IMR-90 (cell line): ENCODE measurements at regions not wholly inside any gene's neighbourhood (a gene's known extent, or its start where the extent isn't known, plus 50 kb on each side); places are given as distances from the start of the nearest gene placed in this dataset.

ENCODE experiments used
- ATAC-seq: fragments of 200-7000 bp; cut with Tn5 transposase; 2 replicates; pipeline ENCODE4 v1.9.1; 2020; ENCODE audit warnings: low read depth, mild to moderate bottlenecking, moderate library complexity
- BruUV-seq: library from RNA; stranded (reverse); fragments of 400-500 nt; replicated peaks from 2 replicates; lab custom pipeline; 2021; lab: Mats Ljungman, UMichigan
- CTCF ChIA-PET: fragments of 300-600 bp; formaldehyde crosslinking; extraction: SDS; loops from one replicate; lab custom pipeline; 2021; ENCODE audit warnings: antibody characterized with exemption; lab: Yijun Ruan, JAX
- POLR2A ChIA-PET: fragments of 300-600 bp; sonication (Branson Sonifier 250); formaldehyde crosslinking; loops from one replicate; lab custom pipeline; 2022; ENCODE audit warnings: antibody characterized with exemption; ENCODE audit not compliant: unreplicated experiment; lab: Charles Lee
- DNase-seq: peaks from one replicate; pipeline ENCODE4 v3.0.0; 2013
- H2AFZ ChIP-seq: replicated peaks from 2 replicates; pipeline ENCODE3; 2013; ENCODE audit warnings: low read length, mild to moderate bottlenecking; ENCODE audit not compliant: poor library complexity
- H2AK5ac ChIP-seq: 2 replicates; pipeline ENCODE4 v1.6.1; 2013; ENCODE audit warnings: low read depth, low read length, inconsistent platforms
- H2AK9ac ChIP-seq: replicated peaks from 2 replicates; pipeline ENCODE3; 2013; ENCODE audit warnings: mild to moderate bottlenecking, low read depth, low read length, moderate library complexity; ENCODE audit not compliant: poor library complexity
- H2BK120ac ChIP-seq: 2 replicates; pipeline ENCODE4 v1.6.1; 2013; ENCODE audit warnings: low read depth, low read length, inconsistent platforms
- H2BK15ac ChIP-seq: 3 replicates; pipeline ENCODE4 v1.6.1; 2013; ENCODE audit warnings: low read depth, low read length, inconsistent platforms
- H2BK20ac ChIP-seq: 2 replicates; pipeline ENCODE4 v1.6.1; 2013; ENCODE audit warnings: low read depth, mild to moderate bottlenecking, inconsistent platforms, low read length, moderate library complexity
- H2BK5ac ChIP-seq: 2 replicates; pipeline ENCODE4 v1.6.1; 2013; ENCODE audit warnings: mild to moderate bottlenecking, low read depth, low read length, inconsistent platforms; ENCODE audit not compliant: poor library complexity, severe bottlenecking
- H3K14ac ChIP-seq: replicated peaks from 2 replicates; pipeline ENCODE4 v1.6.1; 2013; ENCODE audit warnings: low read depth, low read length, inconsistent platforms
- H3K18ac ChIP-seq: 2 replicates; pipeline ENCODE4 v1.6.1; 2013; ENCODE audit warnings: low read depth, low read length, control low read depth
- H3K23ac ChIP-seq: 2 replicates; pipeline ENCODE4 v1.6.1; 2013; ENCODE audit warnings: low read depth, low read length, inconsistent platforms
- H3K27ac ChIP-seq: 2 replicates; pipeline ENCODE4 v1.5.1; 2013; ENCODE audit warnings: mild to moderate bottlenecking, control low read depth, low read length; ENCODE audit not compliant: insufficient read depth
- H3K27me3 ChIP-seq: 2 replicates; pipeline ENCODE4 v1.6.1; 2013; ENCODE audit warnings: low read length; ENCODE audit not compliant: control insufficient read depth, insufficient read depth
- H3K36me3 ChIP-seq: 2 replicates; pipeline ENCODE4 v1.6.1; 2013; ENCODE audit warnings: low read length, mixed read lengths; ENCODE audit not compliant: control insufficient read depth, insufficient read depth
- H3K4ac ChIP-seq: 2 replicates; pipeline ENCODE4 v1.6.1; 2013; ENCODE audit warnings: low read depth, low read length, inconsistent platforms
- H3K4me1 ChIP-seq: 2 replicates; pipeline ENCODE4 v1.6.1; 2013; ENCODE audit warnings: low read length, mixed read lengths; ENCODE audit not compliant: control insufficient read depth, insufficient read depth
- H3K4me2 ChIP-seq: 2 replicates; pipeline ENCODE4 v1.6.1; 2013; ENCODE audit warnings: low read depth, mild to moderate bottlenecking, control low read depth, low read length, moderate library complexity
- H3K4me3 ChIP-seq: 2 replicates; pipeline ENCODE4 v1.5.1; 2013; ENCODE audit warnings: low read depth, mild to moderate bottlenecking, control low read depth, low read length, moderate library complexity; ENCODE audit not compliant: insufficient read depth
- H3K56ac ChIP-seq: 2 replicates; pipeline ENCODE4 v1.6.1; 2013; ENCODE audit warnings: low read length, inconsistent platforms; ENCODE audit not compliant: insufficient read depth; ENCODE audit errors: extremely low read depth
- H3K79me1 ChIP-seq, 2 experiments: 2 replicates each; pipeline ENCODE4 v1.6.1; 2013; ENCODE audit warnings: low read length in 2 of 2, inconsistent platforms in 1 of 2, low read depth in 1 of 2
- H3K9ac ChIP-seq: 2 replicates; pipeline ENCODE4 v1.6.1; 2013; ENCODE audit warnings: low read depth, low read length, control low read depth
- H3K9me1 ChIP-seq: 2 replicates; pipeline ENCODE4 v1.6.1; 2013; ENCODE audit warnings: low read length, inconsistent platforms; ENCODE audit not compliant: insufficient read depth
- H3K9me3 ChIP-seq: 2 replicates; pipeline ENCODE4 v1.6.1; 2013; ENCODE audit warnings: low read length; ENCODE audit not compliant: control insufficient read depth, insufficient read depth
- H4K20me1 ChIP-seq: 2 replicates; pipeline ENCODE4 v1.6.1; 2013; ENCODE audit warnings: low read length, inconsistent platforms; ENCODE audit not compliant: insufficient read depth
- H4K5ac ChIP-seq: 2 replicates; pipeline ENCODE4 v1.6.1; 2013; ENCODE audit warnings: mild to moderate bottlenecking, low read depth, low read length, control low read depth
- H4K8ac ChIP-seq, 2 experiments: 2 replicates each; pipeline ENCODE4 v1.6.1; 2013; ENCODE audit warnings: low read depth in 2 of 2, low read length in 2 of 2, control low read depth in 1 of 2, inconsistent platforms in 1 of 2
- H4K91ac ChIP-seq: 2 replicates; pipeline ENCODE4 v1.6.1; 2013; ENCODE audit warnings: low read depth, low read length, inconsistent platforms; ENCODE audit not compliant: insufficient read depth
- BHLHE40 ChIP-seq: fragments of 150-350 bp; IDR thresholded peaks from 2 replicates; pipeline ENCODE4 v1.6.1; 2016; ENCODE audit warnings: mild to moderate bottlenecking, low read depth, low read length
- CEBPB ChIP-seq: IDR thresholded peaks from 2 replicates; pipeline ENCODE4 v1.6.1; 2012; ENCODE audit warnings: low read depth, low read length, improper control_type of control experiment
- CHD1 ChIP-seq: IDR thresholded peaks from 2 replicates; pipeline ENCODE4 v1.6.1; 2012; ENCODE audit warnings: low read depth, low read length, improper control_type of control experiment
- CTCF ChIP-seq: conservative IDR thresholded peaks from 2 replicates; pipeline ENCODE4 v1.5.1; 2012; ENCODE audit warnings: mild to moderate bottlenecking, low read depth, low read length, improper control_type of control experiment
- ELK1 ChIP-seq: fragments of 150-350 bp; IDR thresholded peaks from 2 replicates; pipeline ENCODE4 v1.6.1; 2016; ENCODE audit warnings: low read depth, mild to moderate bottlenecking, low read length, moderate library complexity, borderline replicate concordance
- FOS ChIP-seq: fragments of 150-350 bp; IDR thresholded peaks from 2 replicates; pipeline ENCODE4 v1.6.1; 2016; ENCODE audit warnings: low read depth, low read length
- MAFK ChIP-seq: IDR thresholded peaks from 2 replicates; pipeline ENCODE4 v1.6.1; 2012; ENCODE audit warnings: low read depth, low read length, improper control_type of control experiment
- MAZ ChIP-seq: IDR thresholded peaks from 2 replicates; pipeline ENCODE4 v1.6.1; 2012; ENCODE audit warnings: low read depth, mild to moderate bottlenecking, low read length, improper control_type of control experiment, moderate library complexity, borderline replicate concordance
- MXI1 ChIP-seq: IDR thresholded peaks from 2 replicates; pipeline ENCODE4 v1.6.1; 2012; ENCODE audit warnings: low read depth, mild to moderate bottlenecking, low read length, moderate library complexity, borderline replicate concordance
- NFE2L2 ChIP-seq: fragments of 150-350 bp; IDR thresholded peaks from 2 replicates; pipeline ENCODE4 v1.6.1; 2016; ENCODE audit warnings: low read depth, mild to moderate bottlenecking, low read length
- POLR2A ChIP-seq: IDR thresholded peaks from 2 replicates; pipeline ENCODE4 v1.6.1; 2012; ENCODE audit warnings: mild to moderate bottlenecking, low read depth, low read length
- RAD21 ChIP-seq: IDR thresholded peaks from 2 replicates; pipeline ENCODE4 v1.6.1; 2012; ENCODE audit warnings: low read length, improper control_type of control experiment
- RCOR1 ChIP-seq: IDR thresholded peaks from 2 replicates; pipeline ENCODE4 v1.6.1; 2012; ENCODE audit warnings: mild to moderate bottlenecking, low read length, improper control_type of control experiment; ENCODE audit not compliant: insufficient replicate concordance
- RFX5 ChIP-seq: IDR thresholded peaks from 2 replicates; pipeline ENCODE4 v1.8.0; 2012; ENCODE audit warnings: low read depth, mild to moderate bottlenecking, low read length, moderate library complexity
- SMC3 ChIP-seq: fragments of 150-350 bp; IDR thresholded peaks from 2 replicates; pipeline ENCODE4 v1.6.1; 2016; ENCODE audit warnings: low read depth, mild to moderate bottlenecking, antibody characterized with exemption, low read length, moderate library complexity
- USF2 ChIP-seq: fragments of 150-350 bp; IDR thresholded peaks from 2 replicates; pipeline ENCODE4 v1.6.1; 2017; ENCODE audit warnings: mild to moderate bottlenecking, antibody characterized with exemption, low read length, low read depth
- WGBS, 2 experiments: methylation state at CpG; one replicate each; pipeline versions ENCODE4 v1.1.5 to v1.1.7; 2013; ENCODE audit warnings: missing lambda C conversion rate in 2 of 2; ENCODE audit not compliant: insufficient read length in 1 of 2; ENCODE audit errors: extremely low coverage in 2 of 2; 5-methylcytosine and 5-hydroxymethylcytosine counted together
- dilution Hi-C: fragments of 300-500 bp; cut with HindIII; formaldehyde crosslinking; loops from one replicate; pipeline ENCODE4 v1.14.3; 2018; ENCODE audit warnings: low sequenced_read_pairs; ENCODE audit not compliant: unreplicated experiment
- in situ Hi-C: fragments of 300-500 bp; cut with MboI; formaldehyde crosslinking; loops from 3 replicates; pipeline ENCODE4 v1.14.3; 2019; ENCODE audit warnings: low sequenced_read_pairs, inconsistent platforms, mixed read lengths
- intact Hi-C: fragments of 100-400 bp; cut with micrococcal nuclease; formaldehyde crosslinking; loops from 2 replicates; pipeline ENCODE4 v1.10.0; 2022

- Histone ChIP-seq H3K9me1 (no peaks in the 10 kb centered on the region; the same call in none of the 2 replicates), H3K4me2 (no peak overlapping the region), H4K20me1 (no peaks in the 10 kb centered on the region), H2BK5ac (no peak overlapping the region), H3K56ac (no peak overlapping the region), H2BK15ac (peak overlapping the region; percentile 30; the same call in 1 of the 3 replicates), H3K79me1 (no peaks in the 10 kb centered on the region; a peak in 1 of 4 replicates), H3K14ac (peak overlapping the region; percentile 77), H3K27ac (no peak overlapping the region), H2AFZ (peak overlapping the region; percentile 44), H3K18ac (no peak overlapping the region), H3K27me3 (no peaks in the 10 kb centered on the region; the same call in 1 of the 2 replicates), H2AK5ac (peak overlapping the region; percentile 87; the same call in 1 of the 2 replicates), H3K4me3 (no peak overlapping the region), H3K9me3 (no peaks in the 10 kb centered on the region), H3K9ac (no peak overlapping the region), H2AK9ac (peak overlapping the region; percentile 57), H4K91ac (no peak overlapping the region), H4K5ac (no peak overlapping the region), H2BK20ac (peak overlapping the region; percentile 71; the same call in 1 of the 2 replicates), H4K8ac (peak overlapping the region in 1 of 2 experiments; percentile 35; a peak in 3 of 4 replicates), H3K4ac (peak overlapping the region; percentile 53), H2BK120ac (peak overlapping the region; percentile 71), H3K36me3 (no peaks in the 10 kb centered on the region), H3K23ac (no peak overlapping the region), H3K4me1 (peaks cover 8% of the 10 kb centered on the region)
- CTCF ChIA-PET, result no interaction called here
- DNase-seq, result no peak
- no peak for ATAC-seq
- no peak for TF ChIP-seq FOS
- no peak for TF ChIP-seq MXI1
- TF ChIP-seq MAZ, result no peak
- TF ChIP-seq CHD1, result no peak
- no peak for TF ChIP-seq SMC3
- TF ChIP-seq CTCF, result no peak
- TF ChIP-seq POLR2A, result no peak
- no peak for TF ChIP-seq RFX5
- TF ChIP-seq ELK1, result no peak
- no peak for TF ChIP-seq BHLHE40
- TF ChIP-seq USF2, result no peak
- no peak for TF ChIP-seq MAFK
- TF ChIP-seq CEBPB, result no peak
- TF ChIP-seq RAD21, result no peak
- TF ChIP-seq RCOR1, result no peak
- TF ChIP-seq NFE2L2, result no peak
- dilution Hi-C loops, result no loop called here
- intact Hi-C loops, result no loop called here
- WGBS, 2 experiments, result 98% methylated on average over 7 of the region's 15 CpGs; no CpG with 5 or more reads in 1 of the 2 experiments
- no TSS peak for BruUV-seq
- in situ Hi-C loops, result no loop called here
- POLR2A ChIA-PET, result no interaction called here
Observed at GRCh38 chr16:86681757-86682106, 103.4 kb downstream of the FOXL1 start.
